BLaER1 treated with 17β-estradiol and CSF1 and Interleukin-3, amounts not matched to agents 10 nM and 100 nM (cell line): ENCODE measurements at regions not wholly inside any gene's neighbourhood (a gene's known extent, or its start where the extent isn't known, plus 50 kb on each side); places are given as distances from the start of the nearest gene placed in this dataset.

Experiments used
- H3K27ac ChIP-seq, 11 experiments: shearing (Covaris generic); formaldehyde crosslinking; 2 replicates each; pipeline ENCODE4 v1.8.1; 2022
- H3K27me3 ChIP-seq, 11 experiments: shearing (Covaris generic); formaldehyde crosslinking; 2 replicates each; pipeline ENCODE4 v1.8.1; 2022
- H3K36me3 ChIP-seq, 11 experiments: shearing (Covaris generic); formaldehyde crosslinking; 2 replicates each; pipeline ENCODE4 v1.8.1; 2022
- H3K4me1 ChIP-seq, 10 experiments: shearing (Covaris generic); formaldehyde crosslinking; 2 replicates each; pipeline ENCODE4 v1.8.1; 2022
- H3K4me2 ChIP-seq, 11 experiments: shearing (Covaris generic); formaldehyde crosslinking; 2 replicates each; pipeline ENCODE4 v1.8.1; 2022
- H3K4me3 ChIP-seq, 10 experiments: shearing (Covaris generic); formaldehyde crosslinking; 2 replicates each; pipeline ENCODE4 v1.8.1; 2022
- H3K9ac ChIP-seq, 11 experiments: shearing (Covaris generic); formaldehyde crosslinking; 2 replicates each; pipeline ENCODE4 v1.8.1; 2022
- H3K9me3 ChIP-seq, 11 experiments: shearing (Covaris generic); formaldehyde crosslinking; replicated peaks in 1 of 11; 2 replicates each; pipeline ENCODE4 v1.8.1; 2022
- H4K20me1 ChIP-seq, 11 experiments: shearing (Covaris generic); formaldehyde crosslinking; 2 replicates each; pipeline ENCODE4 v1.8.1; 2022
- Cebpa-rat ChIP-seq, 11 experiments: shearing (Covaris generic); IDR thresholded peaks; 2 replicates each; pipeline ENCODE4 v1.8.1; 2022

DNA sequence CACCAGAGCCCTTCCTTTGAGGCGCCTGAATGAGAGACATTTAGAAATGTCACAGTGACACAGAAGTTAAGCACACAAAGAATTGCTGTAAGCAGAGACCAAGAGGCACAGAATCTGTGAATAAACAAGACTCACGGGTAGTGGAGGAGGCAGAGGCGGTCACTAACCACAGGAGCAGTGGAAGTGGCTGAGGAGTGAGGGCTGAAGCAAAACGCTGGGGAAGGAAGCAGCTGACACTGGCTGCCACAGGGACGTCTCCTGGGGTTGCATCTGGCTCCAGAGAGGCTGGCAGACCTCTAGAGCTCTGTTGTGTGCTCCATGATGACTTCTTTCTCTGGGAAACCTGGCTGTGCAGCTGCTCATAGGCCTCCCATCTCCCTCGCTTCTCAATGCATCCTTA lies 65.0 kb upstream of the SLC2A12 start:
- H3K4me3 ChIP-seq: peak overlapping the region in 1 of 10 experiments; percentile 6; a peak in 1 of 20 replicates
- peaks cover 17 to 42% (median 30%) of the 10 kb centered on the region in 10 experiments for H3K4me1 ChIP-seq
- peaks cover 0 to 13% (median 11%) of the 10 kb centered on the region in 11 experiments; a peak in 13 of 22 replicates for H3K9me3 ChIP-seq
- H3K9ac ChIP-seq: peak overlapping the region in 9 of 11 experiments; percentile 7 to 70 (median 54); a peak in 15 of 22 replicates
- H3K27ac ChIP-seq: peak overlapping the region in 9 of 11 experiments; percentile 34 to 81 (median 73); a peak in 17 of 22 replicates
- no peaks in the 10 kb centered on the region for H3K27me3 ChIP-seq
- no peaks in the 10 kb centered on the region for H3K36me3 ChIP-seq
- no peaks in the 10 kb centered on the region for H4K20me1 ChIP-seq
- peak in 2 of 11 experiments; percentile 21 to 70; a peak in 2 of 22 replicates for TF ChIP-seq Cebpa-rat (IDR thresholded peaks at IDR 0.05)
- H3K4me2 ChIP-seq: peak overlapping the region; percentile 53 to 86 (median 75)

DNA sequence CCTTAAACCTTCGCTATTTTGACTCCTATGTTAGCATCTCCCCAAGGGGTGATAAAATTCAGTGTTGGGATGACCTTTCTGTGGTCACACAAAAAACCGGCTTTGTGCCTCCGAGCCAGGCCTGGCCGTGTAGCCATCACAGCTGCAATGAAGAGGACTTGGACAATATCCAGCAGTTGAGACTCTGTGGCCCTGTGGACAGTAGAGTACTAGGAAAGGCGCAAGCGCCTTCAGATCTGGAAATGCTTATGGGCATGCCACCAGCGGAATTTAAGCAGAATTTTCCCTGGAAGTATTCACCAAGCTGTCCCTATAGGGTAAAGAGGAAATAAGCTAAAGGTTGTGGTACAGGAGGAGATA lies 63.3 kb upstream of the SLC2A12 start:
- Histone ChIP-seq H4K20me1 (no peaks in the 10 kb centered on the region), H3K4me2 (0 out of 22 replicates have a peak overlapping the region, but pooled peaks of 1 of the 11 experiments have one; percentile 6), H3K4me1 (peaks cover 17 to 46% (median 32%) of the 10 kb centered on the region in 10 experiments), H3K4me3 (no peak overlapping the region), H3K9ac (no peak overlapping the region), H3K27me3 (no peaks in the 10 kb centered on the region), H3K27ac (peak overlapping the region in 6 of 11 experiments; percentile 38 to 76 (median 71); a peak in 5 of 22 replicates), H3K9me3 (peaks cover 0 to 13% (median 11%) of the 10 kb centered on the region in 11 experiments; a peak in 13 of 22 replicates), H3K36me3 (no peaks in the 10 kb centered on the region)
- TF ChIP-seq Cebpa-rat (IDR thresholded peaks at IDR 0.05): no peak

DNA sequence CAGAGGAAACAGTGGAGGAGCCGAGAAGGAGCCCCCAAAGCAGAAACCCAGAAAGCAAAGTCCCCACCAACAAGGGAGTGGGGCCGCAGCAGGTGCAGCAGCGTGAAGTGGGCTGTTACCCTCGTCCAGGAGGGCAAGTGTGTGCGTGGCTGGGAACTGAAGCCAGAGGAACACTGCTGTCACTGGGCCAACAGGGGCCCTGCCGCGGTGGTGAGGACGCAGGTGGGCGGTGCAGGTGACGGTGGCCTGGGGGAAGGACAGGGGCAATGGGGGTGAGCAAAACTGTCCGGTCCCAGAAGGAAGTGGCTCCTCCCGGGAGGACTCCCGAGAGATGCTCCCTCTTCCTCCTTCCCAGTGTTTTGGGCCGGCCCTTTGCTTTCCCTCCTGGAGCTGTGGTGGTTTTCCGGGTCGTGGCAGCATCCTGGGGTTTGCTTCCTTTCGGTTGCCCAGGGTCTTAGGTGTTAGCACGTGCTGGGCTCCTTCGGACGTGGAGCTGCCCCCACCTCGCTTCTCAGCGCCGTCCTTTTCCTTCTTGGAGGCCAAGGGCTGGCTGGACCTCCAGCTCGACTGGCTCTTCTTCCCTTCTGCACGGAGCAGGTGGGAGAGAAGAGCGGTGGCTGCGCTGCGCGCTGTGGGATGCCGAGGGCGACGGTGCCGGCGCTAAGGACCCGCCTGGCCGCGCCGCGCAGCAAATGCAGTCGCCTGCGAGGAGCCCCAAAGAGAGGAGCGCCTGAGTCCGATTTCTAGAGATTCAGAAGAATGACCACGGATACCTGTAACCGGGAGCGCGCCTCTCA lies 62.7 kb upstream of the SLC2A12 start:
- H3K36me3 ChIP-seq: no peaks in the 10 kb centered on the region
- H3K4me2 ChIP-seq: 0 out of 22 replicates have a peak overlapping the region, but pooled peaks of 1 of the 11 experiments have one; percentile 6
- no peaks in the 10 kb centered on the region for H4K20me1 ChIP-seq
- peak overlapping the region in 2 of 11 experiments; percentile 13 to 38; a peak in 1 of 22 replicates for H3K27ac ChIP-seq
- peaks cover 0 to 7% (median 5%) of the 10 kb centered on the region in 11 experiments; a peak in 11 of 22 replicates for H3K9me3 ChIP-seq
- no peak overlapping the region for H3K9ac ChIP-seq
- peaks cover 17 to 46% (median 32%) of the 10 kb centered on the region in 10 experiments for H3K4me1 ChIP-seq
- no peak for TF ChIP-seq Cebpa-rat (IDR thresholded peaks at IDR 0.05)
- no peaks in the 10 kb centered on the region for H3K27me3 ChIP-seq
- H3K4me3 ChIP-seq: no peak overlapping the region

DNA sequence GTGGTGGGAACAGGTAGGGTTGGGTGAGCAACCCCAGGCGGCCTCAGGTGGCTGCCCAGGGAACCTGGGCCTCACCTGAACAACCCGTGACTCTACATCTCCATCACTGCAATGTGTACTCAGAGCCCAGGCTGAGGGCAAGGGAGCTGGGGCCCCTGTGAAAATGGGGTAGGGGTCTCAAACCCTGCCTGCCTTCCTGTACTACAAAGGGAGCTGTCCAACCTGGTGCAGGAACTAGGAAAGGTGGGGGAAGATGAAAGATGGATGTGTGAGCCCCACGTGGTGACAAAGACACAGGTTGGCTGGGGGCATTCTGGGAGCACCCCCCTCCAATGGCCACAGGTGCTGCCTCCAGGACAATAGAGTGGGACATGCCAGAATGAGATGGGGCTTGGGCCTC lies 62.1 kb upstream of the SLC2A12 start:
- H4K20me1 ChIP-seq: no peaks in the 10 kb centered on the region
- H3K9ac ChIP-seq: no peak overlapping the region
- no peaks in the 10 kb centered on the region for H3K36me3 ChIP-seq
- H3K9me3 ChIP-seq: peaks cover 0 to under 1% (median 0%) of the 10 kb centered on the region in 11 experiments; a peak in 4 of 22 replicates
- H3K4me2 ChIP-seq: no peak overlapping the region
- H3K27ac ChIP-seq: no peak overlapping the region
- no peaks in the 10 kb centered on the region for H3K27me3 ChIP-seq
- TF ChIP-seq Cebpa-rat (IDR thresholded peaks at IDR 0.05): no peak
- H3K4me1 ChIP-seq: peaks cover 17 to 46% (median 32%) of the 10 kb centered on the region in 10 experiments
- H3K4me3 ChIP-seq: no peak overlapping the region

DNA sequence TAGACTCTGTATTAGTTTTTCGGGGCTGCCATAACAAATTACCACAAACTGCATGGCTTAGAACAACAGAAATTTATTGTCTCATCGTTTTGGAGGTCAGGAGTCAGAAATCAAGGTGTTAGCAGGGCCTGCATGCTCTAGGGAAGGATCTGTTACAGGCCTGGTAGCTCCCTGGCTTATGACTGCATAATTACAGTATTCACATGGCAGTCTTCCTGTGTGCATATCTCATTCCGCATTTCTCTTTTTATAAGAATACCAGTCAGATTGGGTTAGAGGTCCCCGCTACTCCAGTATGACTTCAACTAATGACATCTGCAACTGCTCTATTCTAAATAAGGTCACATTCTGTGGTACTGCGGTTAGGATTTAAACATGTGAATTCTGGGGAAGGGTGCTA lies 59.3 kb upstream of the SLC2A12 start:
- H3K27me3 ChIP-seq: no peaks in the 10 kb centered on the region
- no peaks in the 10 kb centered on the region for H4K20me1 ChIP-seq
- peaks cover 0 to 23% (median 12%) of the 10 kb centered on the region in 10 experiments; a peak in 15 of 20 replicates for H3K4me1 ChIP-seq
- no peak overlapping the region for H3K9ac ChIP-seq
- no peak overlapping the region for H3K4me3 ChIP-seq
- H3K4me2 ChIP-seq: no peak overlapping the region
- TF ChIP-seq Cebpa-rat (IDR thresholded peaks at IDR 0.05): no peak
- no peaks in the 10 kb centered on the region for H3K36me3 ChIP-seq
- peaks cover 0 to 4% (median 0%) of the 10 kb centered on the region in 11 experiments; a peak in 1 of 22 replicates for H3K9me3 ChIP-seq
- no peak overlapping the region for H3K27ac ChIP-seq

DNA sequence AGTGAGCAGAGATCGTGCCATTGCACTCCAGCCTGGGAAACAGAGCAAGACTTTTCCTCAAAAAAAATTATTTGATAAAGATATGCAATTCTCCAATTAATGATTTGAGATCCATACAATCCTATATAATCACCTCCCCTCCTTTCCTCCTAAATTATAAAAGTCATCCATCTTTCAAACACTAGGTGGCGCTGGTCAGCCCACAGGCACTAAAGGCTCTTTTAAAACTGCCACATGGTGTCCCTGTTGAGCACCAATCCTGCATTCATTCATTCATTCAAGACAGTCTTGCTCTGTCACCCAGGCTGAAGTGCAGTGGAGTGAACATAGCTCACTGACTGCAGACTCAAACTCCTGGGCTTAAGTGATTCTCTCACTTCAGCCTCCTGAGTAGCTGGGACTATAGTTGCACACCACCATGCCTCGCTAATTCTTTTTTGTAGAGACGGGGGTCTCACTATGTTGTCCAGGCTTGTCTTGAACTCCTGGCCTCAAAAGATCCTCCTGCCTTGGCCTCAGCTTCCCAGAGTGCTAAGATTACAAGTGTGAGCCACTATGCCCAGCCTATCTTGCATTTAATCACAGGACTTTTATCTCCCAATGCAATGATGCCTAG lies 58.7 kb upstream of the SLC2A12 start:
- TF ChIP-seq Cebpa-rat (IDR thresholded peaks at IDR 0.05): no peak
- Histone ChIP-seq H3K27ac (no peak overlapping the region), H3K4me1 (peaks cover 0 to 18% (median 8%) of the 10 kb centered on the region in 10 experiments; a peak in 12 of 20 replicates), H3K9me3 (peaks cover 0 to 4% (median 0%) of the 10 kb centered on the region in 11 experiments; a peak in 1 of 22 replicates), H3K4me3 (no peak overlapping the region), H4K20me1 (no peaks in the 10 kb centered on the region), H3K9ac (no peak overlapping the region), H3K36me3 (no peaks in the 10 kb centered on the region), H3K4me2 (no peak overlapping the region), H3K27me3 (no peaks in the 10 kb centered on the region)

DNA sequence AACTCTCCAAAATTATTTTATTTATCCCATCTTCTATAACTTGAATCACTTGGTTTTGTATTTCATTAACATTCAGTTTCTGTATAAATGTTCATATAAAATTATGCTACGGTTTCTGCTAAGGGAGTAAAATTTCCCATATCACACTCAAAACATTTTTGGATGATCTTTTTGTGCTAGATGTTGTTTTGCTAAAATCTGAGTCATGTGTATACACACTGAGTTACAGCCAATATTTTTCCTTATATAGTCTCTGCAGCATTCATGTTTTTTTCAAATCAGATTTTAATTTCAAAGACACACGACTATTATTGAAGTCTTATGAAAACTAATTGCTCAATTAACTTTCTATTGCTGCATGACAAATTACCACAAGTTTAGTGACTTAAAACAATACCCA lies 54.3 kb upstream of the SLC2A12 start:
- H3K9ac ChIP-seq: no peak overlapping the region
- H3K27me3 ChIP-seq: no peaks in the 10 kb centered on the region
- no peak overlapping the region for H3K27ac ChIP-seq
- no peaks in the 10 kb centered on the region for H4K20me1 ChIP-seq
- no peak for TF ChIP-seq Cebpa-rat (IDR thresholded peaks at IDR 0.05)
- no peak overlapping the region for H3K4me3 ChIP-seq
- peaks cover 0 to 4% (median 0%) of the 10 kb centered on the region in 11 experiments; a peak in 1 of 22 replicates for H3K9me3 ChIP-seq
- H3K4me1 ChIP-seq: no peaks in the 10 kb centered on the region
- no peak overlapping the region for H3K4me2 ChIP-seq
- H3K36me3 ChIP-seq: no peaks in the 10 kb centered on the region

DNA sequence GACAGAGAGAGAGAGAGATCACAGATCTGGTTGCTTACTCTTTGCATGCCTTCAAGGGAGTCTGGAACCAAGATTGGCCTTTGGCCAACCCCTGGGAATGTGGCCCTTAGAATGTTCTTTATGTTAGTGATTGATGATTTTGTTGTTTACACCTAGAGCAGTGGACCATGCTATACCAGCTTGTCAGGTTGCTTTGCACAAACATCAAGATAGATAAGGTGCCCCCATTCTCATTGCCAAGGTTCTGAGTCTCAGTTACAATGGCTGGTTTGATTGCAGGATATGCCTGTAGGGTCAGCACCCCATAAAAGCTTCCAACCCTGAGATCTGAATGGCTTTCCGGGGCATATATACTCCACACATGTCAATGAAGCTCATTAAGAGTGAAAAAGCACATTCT lies 53.5 kb upstream of the SLC2A12 start:
- Histone ChIP-seq H3K4me3 (no peak overlapping the region), H3K4me1 (no peaks in the 10 kb centered on the region), H3K4me2 (no peak overlapping the region), H3K9ac (no peak overlapping the region), H3K27ac (no peak overlapping the region), H4K20me1 (no peaks in the 10 kb centered on the region), H3K36me3 (no peaks in the 10 kb centered on the region), H3K9me3 (peaks cover 0 to 4% (median 0%) of the 10 kb centered on the region in 11 experiments; a peak in 1 of 22 replicates), H3K27me3 (no peaks in the 10 kb centered on the region)
- TF ChIP-seq Cebpa-rat (IDR thresholded peaks at IDR 0.05): no peak

DNA sequence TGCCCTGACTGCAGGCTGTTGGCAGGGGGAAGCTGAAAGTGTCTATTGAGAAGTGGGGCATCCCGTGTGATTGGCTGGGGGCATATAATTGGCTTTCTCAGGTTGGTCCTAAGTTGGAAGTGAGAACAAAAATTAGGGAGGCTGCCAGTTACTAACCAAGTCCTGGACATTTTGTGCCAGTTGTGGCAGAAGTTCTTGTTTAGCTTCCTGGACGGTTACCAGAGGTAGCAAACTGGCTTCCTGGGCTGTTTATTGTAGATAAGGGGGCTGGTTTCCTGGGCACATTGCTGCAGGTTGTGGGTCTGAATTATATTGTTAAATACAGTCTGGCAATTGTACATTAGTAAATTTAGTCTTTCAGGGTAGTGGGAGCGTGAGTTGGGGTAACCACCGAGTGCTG lies 50.6 kb upstream of the SLC2A12 start:
- no peak for TF ChIP-seq Cebpa-rat (IDR thresholded peaks at IDR 0.05)
- H3K4me3 ChIP-seq: no peak overlapping the region
- H3K4me1 ChIP-seq: no peaks in the 10 kb centered on the region
- H3K36me3 ChIP-seq: no peaks in the 10 kb centered on the region
- H3K4me2 ChIP-seq: no peak overlapping the region
- H3K27ac ChIP-seq: no peak overlapping the region
- H3K27me3 ChIP-seq: no peaks in the 10 kb centered on the region
- no peaks in the 10 kb centered on the region for H4K20me1 ChIP-seq
- H3K9me3 ChIP-seq: no peaks in the 10 kb centered on the region
- no peak overlapping the region for H3K9ac ChIP-seq
